Lower lobe of right lung (tissue), 2 donors: ENCODE measurements at regions not wholly inside any gene's neighbourhood (a gene's known extent, or its start where the extent isn't known, plus 50 kb on each side); places are given as distances from the start of the nearest gene placed in this dataset.

Source experiments
- ATAC-seq, 2 donors: fragments of 200-7000 bp; cut with Tn5 transposase; one replicate each; pipeline ENCODE4 v1.9.1; 2020 to 2022; ENCODE audit warnings: mild to moderate bottlenecking in 2 of 2, moderate library complexity in 2 of 2
- DNase-seq: peaks from one replicate; pipeline ENCODE4 v3.0.0-alpha.2; 2020
- H3K27ac ChIP-seq: fragments of 200-600 bp; one replicate; pipeline ENCODE4 v1.8.0; 2022
- H3K27me3 ChIP-seq: fragments of 200-600 bp; one replicate; pipeline ENCODE4 v1.8.0; 2022; ENCODE audit warnings: low read depth
- H3K36me3 ChIP-seq: fragments of 200-600 bp; one replicate; pipeline ENCODE4 v1.8.0; 2022; ENCODE audit warnings: mild to moderate bottlenecking
- H3K4me1 ChIP-seq: fragments of 200-600 bp; one replicate; pipeline ENCODE4 v1.8.0; 2022
- H3K4me3 ChIP-seq: fragments of 200-600 bp; one replicate; pipeline ENCODE4 v1.8.0; 2022; ENCODE audit warnings: mild to moderate bottlenecking
- H3K9me3 ChIP-seq: fragments of 200-600 bp; one replicate; pipeline ENCODE4 v1.8.0; 2022
- intact Hi-C: fragments of 100-400 bp; cut with DNase I; formaldehyde crosslinking; loops from one replicate; pipeline ENCODE4 v1.11.0; 2022
- TF ChIP-seq, protein P1 (sequence below): fragments of 200-600 bp; IDR thresholded peaks from one replicate; pipeline ENCODE4 v1.8.0; 2022; ENCODE audit warnings: antibody characterized with exemption, mild to moderate bottlenecking
- donor health status: DM: no; HTN: yes; CAD: no; lungs with severe emphysema.

DNA sequence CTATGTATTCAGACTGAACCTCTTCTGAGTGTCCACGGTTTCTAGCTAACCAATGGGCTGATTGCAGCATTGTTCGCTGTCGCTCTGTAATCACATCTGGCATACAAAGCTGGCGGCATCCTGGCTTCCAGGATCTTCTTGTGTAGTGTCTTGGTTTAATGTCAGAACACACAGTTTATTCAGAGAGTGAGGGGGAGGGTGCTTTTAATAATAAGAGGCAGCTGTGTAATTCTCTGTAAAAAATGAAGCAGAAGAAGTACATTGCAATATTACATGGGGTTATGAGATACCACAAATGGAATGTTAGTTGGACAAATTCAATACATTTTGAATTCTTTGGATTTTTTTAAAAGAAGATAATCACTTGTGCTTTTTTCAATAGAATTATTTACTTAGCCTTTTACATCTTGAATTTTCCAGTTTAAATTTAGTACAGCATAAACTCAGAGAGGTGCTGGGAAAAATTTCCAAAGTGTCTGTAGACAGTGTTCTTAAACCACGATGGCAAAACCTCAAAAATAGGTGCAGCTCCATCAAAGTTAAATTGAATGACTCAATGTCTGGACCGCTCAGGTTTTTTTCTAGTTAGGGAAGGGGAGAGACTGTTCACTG lies 206.0 kb downstream of the PCSK1 start:
- Histone ChIP-seq H3K27me3 (no peaks in the 10 kb centered on the region), H3K4me3 (no peak overlapping the region), H3K36me3 (no peaks in the 10 kb centered on the region), H3K27ac (no peak overlapping the region), H3K9me3 (no peaks in the 10 kb centered on the region), H3K4me1 (no peaks in the 10 kb centered on the region)
- intact Hi-C loops = no loop called here
- no peak for DNase-seq
- peak in 1 of 2 donors; percentile 29 for ATAC-seq
- TF ChIP-seq, protein P1, sequence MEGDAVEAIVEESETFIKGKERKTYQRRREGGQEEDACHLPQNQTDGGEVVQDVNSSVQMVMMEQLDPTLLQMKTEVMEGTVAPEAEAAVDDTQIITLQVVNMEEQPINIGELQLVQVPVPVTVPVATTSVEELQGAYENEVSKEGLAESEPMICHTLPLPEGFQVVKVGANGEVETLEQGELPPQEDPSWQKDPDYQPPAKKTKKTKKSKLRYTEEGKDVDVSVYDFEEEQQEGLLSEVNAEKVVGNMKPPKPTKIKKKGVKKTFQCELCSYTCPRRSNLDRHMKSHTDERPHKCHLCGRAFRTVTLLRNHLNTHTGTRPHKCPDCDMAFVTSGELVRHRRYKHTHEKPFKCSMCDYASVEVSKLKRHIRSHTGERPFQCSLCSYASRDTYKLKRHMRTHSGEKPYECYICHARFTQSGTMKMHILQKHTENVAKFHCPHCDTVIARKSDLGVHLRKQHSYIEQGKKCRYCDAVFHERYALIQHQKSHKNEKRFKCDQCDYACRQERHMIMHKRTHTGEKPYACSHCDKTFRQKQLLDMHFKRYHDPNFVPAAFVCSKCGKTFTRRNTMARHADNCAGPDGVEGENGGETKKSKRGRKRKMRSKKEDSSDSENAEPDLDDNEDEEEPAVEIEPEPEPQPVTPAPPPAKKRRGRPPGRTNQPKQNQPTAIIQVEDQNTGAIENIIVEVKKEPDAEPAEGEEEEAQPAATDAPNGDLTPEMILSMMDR = no peak

DNA sequence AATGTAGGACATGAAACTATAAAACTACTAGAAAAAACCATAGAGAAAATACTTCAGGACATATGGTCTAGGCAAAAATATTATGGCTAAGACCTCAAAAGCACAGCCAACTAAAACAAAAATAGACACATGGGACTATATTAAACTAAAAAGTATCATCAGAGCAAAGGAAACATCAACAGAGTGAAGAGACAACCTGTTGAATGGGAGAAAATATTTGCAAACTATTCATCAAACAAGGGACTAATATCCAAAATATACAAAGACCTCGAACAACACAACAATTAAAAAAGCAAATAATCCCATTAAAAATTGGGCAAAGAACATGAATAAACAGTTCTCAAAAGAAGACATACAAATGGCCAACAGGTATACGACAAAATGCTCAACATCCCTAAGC lies 210.9 kb downstream of the PCSK1 start:
- TF ChIP-seq, protein P1 = no peak
- H3K4me3 ChIP-seq = no peak overlapping the region
- intact Hi-C loops = no loop called here
- H3K27ac ChIP-seq = no peak overlapping the region
- H3K36me3 ChIP-seq = no peaks in the 10 kb centered on the region
- H3K9me3 ChIP-seq = no peaks in the 10 kb centered on the region
- ATAC-seq (no peak), DNase-seq (no peak)
- H3K4me1 ChIP-seq = no peaks in the 10 kb centered on the region
- H3K27me3 ChIP-seq = no peaks in the 10 kb centered on the region

DNA sequence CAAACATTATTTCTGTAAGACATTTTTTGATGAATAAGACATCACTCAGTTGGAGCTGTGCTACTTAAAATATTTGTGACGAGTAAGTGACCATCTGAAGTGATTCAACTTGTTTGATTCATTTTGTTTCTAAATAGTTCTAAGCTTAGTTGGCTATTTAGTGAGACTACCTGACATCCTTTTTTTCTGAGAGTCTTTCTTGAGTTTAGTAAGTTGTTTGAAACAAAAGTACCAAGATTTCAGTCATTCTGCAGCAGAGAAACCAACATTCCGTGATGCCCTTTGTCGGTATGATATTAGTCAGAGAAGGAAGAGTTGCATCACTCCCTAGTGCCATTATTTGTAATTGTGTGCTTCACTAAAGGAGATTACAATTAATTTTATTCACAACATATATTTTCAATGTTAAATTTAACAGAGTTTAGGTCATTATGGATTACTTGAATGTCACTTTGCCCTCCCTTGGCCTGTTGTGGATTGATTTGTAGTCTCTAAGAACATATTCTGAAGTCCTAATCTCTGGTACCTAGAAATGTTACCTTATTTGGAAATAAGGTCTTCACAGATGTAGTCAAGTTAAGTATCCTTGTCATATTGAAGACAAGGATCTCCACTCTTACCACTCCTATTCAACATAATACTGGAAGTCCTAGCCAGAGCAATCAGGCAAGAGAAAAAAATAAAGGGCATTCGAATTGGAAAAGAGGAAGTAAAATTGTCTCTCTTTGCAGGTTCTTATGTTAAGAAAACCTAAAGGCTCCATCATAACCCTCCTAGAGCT lies 212.2 kb downstream of the PCSK1 start:
- Histone ChIP-seq H3K27me3 (no peaks in the 10 kb centered on the region), H3K9me3 (no peaks in the 10 kb centered on the region), H3K4me1 (no peaks in the 10 kb centered on the region), H3K4me3 (no peak overlapping the region), H3K27ac (no peak overlapping the region), H3K36me3 (no peaks in the 10 kb centered on the region)
- no peak for ATAC-seq
- intact Hi-C loops = no loop called here
- TF ChIP-seq, protein P1 = no peak
- DNase-seq = no peak

DNA sequence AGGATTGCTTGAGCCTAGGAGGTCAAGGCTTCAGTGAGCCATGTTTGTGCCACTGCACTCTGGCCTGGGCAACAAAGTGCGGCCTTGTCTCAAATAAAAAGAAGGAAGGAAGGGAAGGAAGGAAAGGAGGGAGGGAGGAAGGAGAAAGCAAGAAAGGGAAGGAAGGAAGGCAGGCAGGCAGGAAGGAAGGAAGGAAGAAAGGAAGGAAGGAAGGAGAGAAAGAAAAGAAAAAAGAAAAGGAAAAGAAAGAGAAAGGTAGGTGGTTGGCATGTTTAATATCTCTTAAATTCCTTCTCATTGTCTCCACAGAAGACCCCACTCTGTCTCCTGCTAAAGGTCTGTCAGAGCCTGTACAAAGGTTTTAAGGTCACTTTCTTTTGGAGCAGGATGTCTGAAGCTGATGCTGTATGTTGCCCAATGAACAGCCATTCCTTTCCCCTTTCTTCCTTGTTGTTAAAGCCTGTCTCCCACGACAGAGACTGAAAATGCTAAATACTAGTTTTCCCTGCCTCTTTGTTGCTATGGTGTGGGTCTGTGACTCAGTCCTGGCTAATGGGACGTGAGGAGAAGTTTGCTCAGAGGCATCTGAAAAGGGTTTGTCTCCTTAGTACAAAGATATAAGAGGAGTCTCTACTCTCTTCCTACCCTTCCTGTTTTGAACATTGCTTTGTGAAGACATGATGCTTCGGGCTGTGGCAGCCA lies 213.3 kb downstream of the PCSK1 start:
- Histone ChIP-seq H3K27me3 (no peaks in the 10 kb centered on the region), H3K9me3 (no peaks in the 10 kb centered on the region), H3K36me3 (no peaks in the 10 kb centered on the region), H3K4me1 (no peaks in the 10 kb centered on the region), H3K27ac (no peak overlapping the region), H3K4me3 (no peak overlapping the region)
- intact Hi-C loops = no loop called here
- TF ChIP-seq, protein P1 = no peak
- ATAC-seq (no peak), DNase-seq (no peak)

DNA sequence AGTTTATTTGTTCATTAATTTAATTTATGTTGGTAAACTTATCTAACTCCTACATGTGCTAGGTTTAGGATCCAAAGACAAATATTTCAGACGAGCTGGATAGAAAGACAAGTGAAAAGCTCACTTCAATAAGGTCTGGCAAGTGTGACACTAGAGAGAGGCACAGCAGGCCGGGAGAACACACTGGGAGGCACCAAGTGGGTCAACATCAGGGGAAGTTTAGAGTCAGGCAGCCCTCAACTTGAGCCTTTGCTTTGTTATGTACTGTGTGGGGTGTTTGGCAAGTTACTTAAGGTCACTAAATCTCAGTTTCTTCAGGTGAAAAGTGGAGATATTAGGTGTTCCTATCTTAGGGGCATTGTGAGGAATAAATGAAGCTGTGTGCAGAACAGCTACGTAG lies 214.4 kb downstream of the PCSK1 start:
- ATAC-seq (no peak), DNase-seq (no peak)
- Histone ChIP-seq H3K27ac (no peak overlapping the region), H3K9me3 (no peaks in the 10 kb centered on the region), H3K4me1 (no peaks in the 10 kb centered on the region), H3K4me3 (no peak overlapping the region), H3K27me3 (no peaks in the 10 kb centered on the region), H3K36me3 (no peaks in the 10 kb centered on the region)
- intact Hi-C loops = no loop called here
- TF ChIP-seq, protein P1 = no peak
